ENCODE measurements at regions not wholly inside any gene's neighbourhood (a gene's known extent, or its start where the extent isn't known, plus 50 kb on each side); places are given as distances from the start of the nearest gene placed in this dataset.

DNA sequence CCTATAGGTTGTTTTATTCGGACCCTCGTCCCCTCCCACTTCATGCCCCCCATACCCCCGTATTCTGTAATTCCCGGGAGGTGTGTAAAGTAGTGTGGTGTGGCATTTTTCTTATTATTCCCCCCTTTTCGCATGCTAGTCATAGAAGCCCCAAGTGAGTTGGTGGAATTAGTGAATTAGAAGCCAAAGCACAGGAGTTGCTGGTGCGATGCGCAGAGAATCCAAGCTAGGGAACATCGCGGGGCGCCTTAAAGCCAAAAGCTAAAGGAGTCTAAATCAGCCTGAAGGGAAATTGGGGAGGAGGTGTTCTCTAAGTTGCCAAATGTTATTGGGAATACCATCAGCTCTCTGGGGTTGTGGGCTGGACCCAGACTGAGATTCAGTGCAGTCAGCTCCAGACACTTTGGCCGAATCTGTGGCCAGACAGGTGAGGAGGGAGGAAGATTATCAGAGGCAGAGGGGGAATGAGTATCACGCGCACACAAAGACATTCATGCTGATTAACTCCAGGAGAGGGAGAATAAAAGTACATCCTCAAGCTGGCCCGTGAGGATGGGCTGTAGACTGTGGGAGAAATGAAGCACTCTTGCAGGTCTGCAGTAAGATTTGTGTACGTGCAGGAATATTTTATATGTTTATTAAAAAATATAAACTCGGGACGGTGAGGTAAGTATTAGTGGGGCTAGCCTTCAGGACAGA, 102.8 kb upstream of the HSD17B12 start:
- TF ChIP-seq FOXP2 (optimal IDR thresholded peaks at IDR 0.05; ENCODE audit: borderline replicate concordance, extremely low read depth, extremely low read length, insufficient read depth) (no peak), POLR2AphosphoS5 (IDR thresholded peaks at IDR 0.05; ENCODE audit: low read depth, low read length) (no peak), SIN3A (IDR thresholded peaks at IDR 0.05; ENCODE audit: borderline replicate concordance, insufficient read depth, low read length) (no peak), TAF1 (IDR thresholded peaks at IDR 0.05; ENCODE audit: borderline replicate concordance, insufficient read depth, low read length) (no peak)
- TF ChIP-seq, protein P1, sequence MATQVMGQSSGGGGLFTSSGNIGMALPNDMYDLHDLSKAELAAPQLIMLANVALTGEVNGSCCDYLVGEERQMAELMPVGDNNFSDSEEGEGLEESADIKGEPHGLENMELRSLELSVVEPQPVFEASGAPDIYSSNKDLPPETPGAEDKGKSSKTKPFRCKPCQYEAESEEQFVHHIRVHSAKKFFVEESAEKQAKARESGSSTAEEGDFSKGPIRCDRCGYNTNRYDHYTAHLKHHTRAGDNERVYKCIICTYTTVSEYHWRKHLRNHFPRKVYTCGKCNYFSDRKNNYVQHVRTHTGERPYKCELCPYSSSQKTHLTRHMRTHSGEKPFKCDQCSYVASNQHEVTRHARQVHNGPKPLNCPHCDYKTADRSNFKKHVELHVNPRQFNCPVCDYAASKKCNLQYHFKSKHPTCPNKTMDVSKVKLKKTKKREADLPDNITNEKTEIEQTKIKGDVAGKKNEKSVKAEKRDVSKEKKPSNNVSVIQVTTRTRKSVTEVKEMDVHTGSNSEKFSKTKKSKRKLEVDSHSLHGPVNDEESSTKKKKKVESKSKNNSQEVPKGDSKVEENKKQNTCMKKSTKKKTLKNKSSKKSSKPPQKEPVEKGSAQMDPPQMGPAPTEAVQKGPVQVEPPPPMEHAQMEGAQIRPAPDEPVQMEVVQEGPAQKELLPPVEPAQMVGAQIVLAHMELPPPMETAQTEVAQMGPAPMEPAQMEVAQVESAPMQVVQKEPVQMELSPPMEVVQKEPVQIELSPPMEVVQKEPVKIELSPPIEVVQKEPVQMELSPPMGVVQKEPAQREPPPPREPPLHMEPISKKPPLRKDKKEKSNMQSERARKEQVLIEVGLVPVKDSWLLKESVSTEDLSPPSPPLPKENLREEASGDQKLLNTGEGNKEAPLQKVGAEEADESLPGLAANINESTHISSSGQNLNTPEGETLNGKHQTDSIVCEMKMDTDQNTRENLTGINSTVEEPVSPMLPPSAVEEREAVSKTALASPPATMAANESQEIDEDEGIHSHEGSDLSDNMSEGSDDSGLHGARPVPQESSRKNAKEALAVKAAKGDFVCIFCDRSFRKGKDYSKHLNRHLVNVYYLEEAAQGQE (IDR thresholded peaks at IDR 0.05; ENCODE audit: insufficient read depth in 1 of 2, low read depth in 2 of 2, low read length in 2 of 2): no peak

DNA sequence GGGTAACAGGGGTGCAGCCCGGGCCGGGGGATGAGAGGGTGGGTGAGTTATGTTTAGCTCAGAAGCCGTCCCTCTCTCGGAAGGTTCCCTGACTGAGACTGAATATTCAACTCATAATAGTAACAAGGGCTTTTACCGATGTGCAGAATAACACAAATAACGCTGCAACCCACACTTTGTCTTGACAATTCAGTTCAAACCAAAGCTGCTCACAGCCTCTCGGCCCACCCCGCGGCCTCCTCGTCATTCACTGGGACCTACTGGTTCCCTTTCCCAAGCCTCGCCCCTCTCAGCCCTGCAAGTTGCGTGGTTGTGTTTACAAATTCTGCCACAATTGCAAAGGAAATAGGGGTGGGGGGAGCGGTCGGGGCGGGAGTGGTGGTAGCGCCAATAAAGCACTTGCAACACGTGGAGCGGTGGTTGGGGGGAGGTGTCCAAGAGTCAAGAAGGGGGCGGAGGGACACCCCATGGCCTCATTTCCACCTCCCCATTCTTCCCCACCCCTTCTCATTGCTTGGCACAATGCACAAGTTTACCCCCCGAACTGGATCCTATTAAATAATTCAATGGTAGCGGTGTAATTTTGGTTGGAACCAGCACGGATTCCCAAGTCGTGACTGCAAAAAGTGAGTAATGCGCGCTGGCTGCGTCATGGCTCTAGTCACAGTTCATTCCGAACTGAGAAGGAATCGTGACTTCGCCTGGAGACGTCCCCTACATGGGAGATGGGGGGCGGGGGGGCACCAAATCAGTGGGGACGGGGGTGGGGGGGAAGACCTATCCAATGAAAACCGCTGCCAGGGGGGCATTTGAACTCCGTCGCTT, 102.0 kb upstream of the HSD17B12 start:
- TF ChIP-seq, protein P1 (IDR thresholded peaks at IDR 0.05; ENCODE audit: insufficient read depth in 1 of 2, low read depth in 2 of 2, low read length in 2 of 2): no peak
- TF ChIP-seq SIN3A (IDR thresholded peaks at IDR 0.05; ENCODE audit: borderline replicate concordance, insufficient read depth, low read length): no peak
- no peak for TF ChIP-seq TAF1 (IDR thresholded peaks at IDR 0.05; ENCODE audit: borderline replicate concordance, insufficient read depth, low read length)
- no peak for TF ChIP-seq FOXP2 (optimal IDR thresholded peaks at IDR 0.05; ENCODE audit: borderline replicate concordance, extremely low read depth, extremely low read length, insufficient read depth)
- no peak for TF ChIP-seq POLR2AphosphoS5 (IDR thresholded peaks at IDR 0.05; ENCODE audit: low read depth, low read length)

DNA sequence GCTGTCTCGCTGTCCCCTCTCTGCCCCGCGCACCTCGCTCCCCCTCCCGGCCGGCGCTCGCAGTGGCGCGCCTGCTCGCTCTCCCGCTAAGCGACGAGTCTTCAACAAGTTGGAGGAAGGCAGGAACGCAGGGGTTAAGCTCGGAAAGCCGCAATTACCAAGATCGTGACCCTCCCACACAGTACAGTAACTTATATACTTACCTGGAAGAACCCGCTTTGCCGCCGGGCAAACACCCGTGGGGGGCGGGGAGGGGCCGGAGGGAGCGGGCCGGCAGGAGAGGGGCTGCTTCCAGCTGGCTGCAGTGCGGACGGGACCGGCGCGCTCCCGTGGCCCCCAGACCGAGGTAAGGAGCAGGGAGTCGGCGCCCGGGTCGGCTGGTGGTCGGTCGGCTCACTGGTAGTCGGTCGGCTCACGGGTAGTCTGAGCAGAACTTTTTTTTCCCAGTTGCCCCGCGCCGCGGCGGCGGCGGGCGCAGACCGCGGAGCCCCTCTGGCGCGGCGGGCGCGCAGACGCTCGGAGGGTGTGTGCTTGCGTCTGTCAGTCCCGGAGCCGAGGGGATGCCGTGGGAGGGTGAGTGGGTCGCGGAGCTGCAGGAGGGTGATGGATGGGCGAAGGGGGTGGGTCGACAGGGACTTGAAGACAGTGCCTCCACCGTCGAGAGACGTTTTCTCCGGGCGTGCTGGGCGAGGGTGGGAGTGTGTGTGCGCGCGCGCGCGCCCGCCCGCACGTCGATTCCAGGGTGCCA, 101.2 kb upstream of the HSD17B12 start:
- TF ChIP-seq FOXP2 (optimal IDR thresholded peaks at IDR 0.05; ENCODE audit: borderline replicate concordance, extremely low read depth, extremely low read length, insufficient read depth) (peak; percentile 47), SIN3A (IDR thresholded peaks at IDR 0.05; ENCODE audit: borderline replicate concordance, insufficient read depth, low read length) (no peak), TAF1 (IDR thresholded peaks at IDR 0.05; ENCODE audit: borderline replicate concordance, insufficient read depth, low read length) (no peak), POLR2AphosphoS5 (IDR thresholded peaks at IDR 0.05; ENCODE audit: low read depth, low read length) (no peak)
- TF ChIP-seq, protein P1 (IDR thresholded peaks at IDR 0.05; ENCODE audit: insufficient read depth in 1 of 2, low read depth in 2 of 2, low read length in 2 of 2): peak; percentile 1 to 20; a peak in 1 of 4 replicates

DNA sequence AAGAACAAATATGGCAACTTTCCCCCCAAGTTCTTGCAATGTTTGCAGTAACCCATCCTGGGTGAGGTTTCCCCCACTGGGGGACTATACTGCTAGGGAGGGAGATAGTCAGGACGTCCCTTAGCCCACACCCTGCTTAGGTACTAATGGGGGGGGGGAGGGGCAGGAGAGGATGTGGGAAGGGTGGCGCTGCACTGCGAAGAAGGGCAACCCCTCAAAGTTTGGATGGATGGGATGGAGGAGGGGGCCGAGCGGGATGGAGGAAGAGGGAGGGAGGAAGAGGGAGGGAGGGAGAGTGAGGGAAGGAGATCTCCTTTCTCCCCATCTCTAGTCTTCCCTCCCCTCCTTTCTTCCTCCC, 100.6 kb upstream of the HSD17B12 start:
- TF ChIP-seq POLR2AphosphoS5 (IDR thresholded peaks at IDR 0.05; ENCODE audit: low read depth, low read length) (no peak), TAF1 (IDR thresholded peaks at IDR 0.05; ENCODE audit: borderline replicate concordance, insufficient read depth, low read length) (no peak), SIN3A (IDR thresholded peaks at IDR 0.05; ENCODE audit: borderline replicate concordance, insufficient read depth, low read length) (no peak), FOXP2 (optimal IDR thresholded peaks at IDR 0.05; ENCODE audit: borderline replicate concordance, extremely low read depth, extremely low read length, insufficient read depth) (no peak)
- TF ChIP-seq, protein P1 (IDR thresholded peaks at IDR 0.05; ENCODE audit: insufficient read depth in 1 of 2, low read depth in 2 of 2, low read length in 2 of 2): no peak
